ENCODE measurements at regions not wholly inside any gene's neighbourhood (a gene's known extent, or its start where the extent isn't known, plus 50 kb on each side); places are given as distances from the start of the nearest gene placed in this dataset.

GRCh38 chr5:83846624-83847350, 126.1 kb upstream of the HAPLN1 start:
- Histone ChIP-seq H3K27ac (ENCODE audit: low read depth, low read length) (no peak overlapping the region), H4K20me1 (replicated peaks in 1 of 2; ENCODE audit: control insufficient read depth in 1 of 2, insufficient read depth in 2 of 2, low read length in 2 of 2) (no peaks in the 10 kb centered on the region), H2BK120ac (replicated peaks; ENCODE audit: low read depth, low read length) (no peak overlapping the region), H3K9ac (replicated peaks in 1 of 4; ENCODE audit: extremely low read depth in 1 of 4, low read depth in 3 of 4, low read length in 3 of 4) (no peak overlapping the region), H4K91ac (replicated peaks; ENCODE audit: insufficient read length, low read length) (no peak overlapping the region), H4K5ac (ENCODE audit: insufficient read length, low read depth, low read length) (no peak overlapping the region), H2BK5ac (ENCODE audit: low read depth, low read length) (no peak overlapping the region), H3K4ac (replicated peaks; ENCODE audit: insufficient read length, low read depth, low read length) (no peak overlapping the region), H2AK5ac (ENCODE audit: low read depth, low read length) (no peak overlapping the region), H3K4me3 (ENCODE audit: extremely low read depth in 1 of 4, insufficient read depth in 2 of 4, low read depth in 3 of 4, low read length in 4 of 4) (no peak overlapping the region), H3K27me3 (replicated peaks in 1 of 4; ENCODE audit: control insufficient read depth in 3 of 4, extremely low read depth in 1 of 4, insufficient read depth in 3 of 4, low read length in 3 of 4) (no peaks in the 10 kb centered on the region), H3K9me3 (ENCODE audit: insufficient read depth in 2 of 2, low read depth in 1 of 2, low read length in 1 of 2) (no peaks in the 10 kb centered on the region), H3K14ac (ENCODE audit: insufficient read length) (no peak overlapping the region), H3K23me2 (ENCODE audit: low read depth, low read length) (no peaks in the 10 kb centered on the region), H2BK20ac (ENCODE audit: low read length) (no peak overlapping the region), H3K79me1 (ENCODE audit: low read depth, low read length) (no peaks in the 10 kb centered on the region), H3K36me3 (ENCODE audit: control insufficient read depth in 2 of 4, insufficient read depth in 4 of 4, low read length in 3 of 4) (no peaks in the 10 kb centered on the region), H2BK12ac (ENCODE audit: low read depth, low read length) (no peak overlapping the region), H3K4me1 (replicated peaks in 1 of 4; ENCODE audit: control insufficient read depth in 3 of 4, insufficient read depth in 4 of 4, low read length in 3 of 4) (no peaks in the 10 kb centered on the region), H3K23ac (ENCODE audit: insufficient read length) (no peak overlapping the region), H3K56ac (replicated peaks; ENCODE audit: insufficient read length, low read depth, low read length) (no peak overlapping the region), H3K18ac (ENCODE audit: extremely low read depth, low read length) (no peak overlapping the region), H2BK15ac (ENCODE audit: low read length) (no peak overlapping the region), H3K79me2 (ENCODE audit: control insufficient read depth in 1 of 2, insufficient read depth in 2 of 2, low read length in 2 of 2) (no peaks in the 10 kb centered on the region), H3K4me2 (ENCODE audit: insufficient read depth in 1 of 2, low read depth in 2 of 2, low read length in 2 of 2) (no peak overlapping the region), H4K8ac (ENCODE audit: extremely low read depth, insufficient read depth, low read length) (no peak overlapping the region), H2AFZ (ENCODE audit: low read length) (no peak overlapping the region)
- POLR2A ChIA-PET (ENCODE audit: partially characterized antibody) = no interaction called here
- DNase-seq (ENCODE audit: low read depth in 1 of 2, low spot score in 2 of 2) = no peak
- WGBS, 2 experiments (ENCODE audit: extremely low coverage in 1 of 2, insufficient coverage in 1 of 2, insufficient read length in 1 of 2, insufficient replicate concordance in 2 of 2, low coverage in 1 of 2, low lambda C conversion rate in 2 of 2, missing lambda C conversion rate in 1 of 2) = 88% methylated on average over 3 of the region's 3 CpGs; no CpG with 5 or more reads in 1 of the 2 experiments
- CTCF ChIA-PET (ENCODE audit: partially characterized antibody) = interaction anchor here (0.6 to 1.0 kb wide), 3 partner anchors 30 to 1168 kb away, joined by 3 read pairs; no protein-coding TSS in a partner anchor
- no peak for TF ChIP-seq BCL11A (IDR thresholded peaks at IDR 0.05; ENCODE audit: low read depth in 2 of 2, low read length in 2 of 2)
- TF ChIP-seq RXRA (IDR thresholded peaks at IDR 0.05; ENCODE audit: insufficient read depth, low read depth, low read length) = no peak
- no peak for TF ChIP-seq SP1 (IDR thresholded peaks at IDR 0.05; ENCODE audit: low read depth, low read length)
- no peak for TF ChIP-seq SIX5 (IDR thresholded peaks at IDR 0.05; ENCODE audit: low read depth, low read length)
- TF ChIP-seq JUND (IDR thresholded peaks at IDR 0.05; ENCODE audit: low read length) = no peak
- no peak for TF ChIP-seq TCF12 (IDR thresholded peaks at IDR 0.05; ENCODE audit: low read depth, low read length)
- no peak for TF ChIP-seq ASH2L (IDR thresholded peaks at IDR 0.05; ENCODE audit: low read length)
- no peak for TF ChIP-seq SUZ12 (IDR thresholded peaks at IDR 0.05; ENCODE audit: low read length)
- no peak for FAIRE-seq
